GM19468 (cell line): ENCODE measurements at regions not wholly inside any gene's neighbourhood (a gene's known extent, or its start where the extent isn't known, plus 50 kb on each side); places are given as distances from the start of the nearest gene placed in this dataset.
A peak's percentile ranks its signal among the peaks of the same experiment; 100 is the strongest.
"Not testable (repeated sequence)": the region's sequence is repeated elsewhere in the genome, so short reads cannot be mapped to it uniquely, and the experiment has no call there.

Experiments used
- ATAC-seq: cut with Tn5 transposase; IDR thresholded peaks from one replicate; pipeline ENCODE4 v1.9.1; 2021; ENCODE audit warnings: mild to moderate bottlenecking, moderate library complexity, moderate number of reproducible peaks; ENCODE audit not compliant: unreplicated experiment; ENCODE audit errors: extremely low read depth

DNA sequence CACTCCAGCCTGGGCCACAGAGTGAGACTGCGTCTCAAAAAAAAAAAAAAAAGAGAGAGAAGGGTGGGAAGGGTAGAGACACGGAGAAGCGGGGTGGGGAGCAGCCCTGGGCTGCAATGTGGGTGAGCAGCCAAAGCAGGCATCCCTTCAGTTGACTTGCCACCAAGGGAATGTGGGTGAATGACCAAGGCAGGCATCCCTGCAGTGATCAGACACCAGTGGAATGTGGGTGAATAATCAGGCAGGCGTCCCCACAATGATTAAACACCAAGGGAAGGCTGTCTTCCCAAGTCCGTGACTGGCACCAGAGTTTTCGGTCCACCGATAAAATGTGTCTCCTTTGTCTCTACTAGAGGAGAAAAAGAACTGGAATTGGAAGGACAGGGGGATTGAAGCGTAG, 69.0 kb upstream of the EZR start:
- ATAC-seq = not testable (repeated sequence)

DNA sequence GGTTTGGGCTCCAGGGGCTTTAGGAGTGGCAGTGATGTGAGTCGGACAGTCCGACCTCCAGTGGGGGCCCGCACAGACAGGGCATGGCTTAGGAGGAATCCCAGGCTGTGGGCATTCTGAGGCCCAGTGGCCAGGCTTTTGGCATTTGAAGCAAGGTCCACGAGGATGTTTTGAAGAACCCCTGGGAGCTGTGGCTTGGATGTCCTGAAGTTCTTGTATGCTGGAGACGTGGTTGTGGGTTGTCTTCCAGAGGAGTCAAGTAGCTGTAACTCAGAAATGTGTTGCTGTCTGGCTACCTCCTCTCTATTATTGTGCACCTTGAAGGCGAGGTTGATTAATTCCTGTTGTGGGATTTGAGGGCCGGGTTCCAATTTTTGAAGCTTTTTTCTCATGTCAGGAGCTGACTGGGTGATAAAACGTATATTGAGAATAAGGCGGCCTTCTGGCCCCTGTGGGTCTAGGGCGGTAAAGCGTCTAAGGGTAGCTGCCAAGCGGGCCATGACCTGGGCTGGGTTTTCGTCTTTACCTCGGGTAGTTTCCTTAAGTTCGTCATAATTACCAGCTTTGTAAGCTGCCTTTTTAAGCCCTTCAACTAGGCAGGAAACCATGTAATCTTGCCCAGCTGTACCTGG, 67.3 kb upstream of the EZR start:
- ATAC-seq = not testable (repeated sequence)

DNA sequence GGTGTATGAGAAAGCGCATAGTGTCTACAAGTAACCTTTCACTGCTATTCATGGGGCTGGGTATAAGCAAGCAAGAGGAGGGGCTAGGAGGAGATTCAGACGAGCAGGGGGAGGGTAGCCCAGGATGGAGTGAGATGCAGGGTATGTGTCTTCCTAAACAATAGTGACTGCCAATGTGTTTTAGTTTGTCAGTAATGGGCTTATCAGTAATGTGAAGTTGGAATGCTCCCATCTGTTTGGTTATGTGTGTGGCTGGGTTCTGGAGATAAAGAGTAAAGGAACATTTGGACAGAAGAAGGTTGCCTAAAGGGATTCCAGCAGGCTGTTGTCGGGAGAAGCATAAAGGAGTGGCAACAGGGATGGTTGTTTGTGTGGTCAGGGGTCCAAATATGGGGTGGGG, 62.7 kb upstream of the EZR start:
- not testable (repeated sequence) for ATAC-seq

DNA sequence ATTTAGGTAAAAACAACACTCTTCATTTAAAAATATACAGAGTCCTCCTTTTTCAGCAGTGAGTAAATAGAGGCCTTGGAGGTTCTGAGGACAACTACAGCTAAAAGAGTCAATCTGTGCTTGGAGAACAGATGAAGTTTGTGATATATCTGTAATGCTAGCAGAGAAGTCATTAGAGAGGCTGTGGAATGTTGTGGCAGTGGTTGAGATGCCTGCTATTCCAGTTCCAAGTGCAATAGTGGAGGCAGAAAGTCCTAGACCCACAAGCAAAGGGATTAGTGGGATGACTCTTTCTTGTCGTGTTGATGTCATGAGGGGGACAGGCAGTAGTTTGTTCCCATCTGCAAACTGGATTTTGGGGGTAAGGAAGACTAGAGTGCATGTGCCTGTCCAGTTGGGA, 62.1 kb upstream of the EZR start:
- not testable (repeated sequence) for ATAC-seq

DNA sequence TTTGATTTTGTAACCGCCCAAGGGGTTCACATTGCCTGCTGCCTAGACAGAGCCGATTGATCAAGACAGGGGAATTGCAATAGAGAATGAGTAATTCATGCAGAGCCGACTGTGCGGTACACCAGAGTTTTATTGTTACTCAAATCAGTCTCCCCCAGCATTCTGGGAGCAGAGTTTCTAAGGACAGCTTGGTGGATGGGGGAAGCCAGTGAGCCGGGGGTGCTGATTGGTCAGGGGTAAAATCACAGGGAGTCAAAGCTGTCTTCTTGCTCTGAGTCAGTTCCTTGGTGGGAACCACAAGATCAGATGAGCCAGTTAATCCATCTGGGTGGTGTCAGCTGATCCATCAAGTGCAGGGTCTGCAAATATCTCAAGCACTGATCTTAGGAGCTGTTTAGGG, 60.0 kb upstream of the EZR start:
- ATAC-seq = no peak

DNA sequence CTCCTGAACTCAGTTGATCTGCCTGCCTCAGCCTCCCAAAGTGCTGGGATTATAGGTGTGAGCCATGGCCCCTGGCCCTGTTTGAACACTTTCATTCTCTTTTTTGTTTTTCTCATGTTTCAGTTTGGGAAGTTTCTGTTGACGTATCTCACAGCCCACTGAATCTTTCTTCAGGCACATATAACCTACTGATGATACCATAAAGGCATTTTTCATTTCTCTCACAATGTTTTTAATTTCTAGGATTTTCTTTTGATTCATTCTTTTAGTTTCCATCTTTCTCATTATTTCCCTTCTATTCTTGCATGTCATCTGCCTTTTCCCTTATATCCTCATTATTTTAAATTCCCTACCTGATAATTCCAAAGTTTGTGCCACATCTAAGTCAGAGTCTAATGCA, 58.5 kb upstream of the EZR start:
- ATAC-seq = no peak

DNA sequence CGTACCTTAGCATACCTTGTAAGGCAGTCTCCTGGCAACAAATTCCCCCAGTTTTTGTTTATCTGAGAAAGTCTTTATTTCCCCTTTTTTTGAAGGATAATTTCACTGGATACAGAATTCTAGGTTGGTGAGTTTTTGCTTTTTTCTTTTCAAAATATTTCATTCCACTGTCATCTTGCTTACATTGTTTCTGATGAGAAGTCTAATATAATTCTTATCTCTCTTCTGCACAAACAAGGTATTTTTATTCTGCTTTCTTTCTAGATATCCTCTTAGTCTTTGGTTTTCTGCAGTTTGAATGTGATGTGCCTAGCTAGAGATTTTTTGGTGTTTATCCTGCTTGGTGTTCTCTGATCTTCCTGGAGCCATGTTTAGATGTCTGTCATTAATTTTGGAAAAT, 57.7 kb upstream of the EZR start:
- no peak for ATAC-seq

DNA sequence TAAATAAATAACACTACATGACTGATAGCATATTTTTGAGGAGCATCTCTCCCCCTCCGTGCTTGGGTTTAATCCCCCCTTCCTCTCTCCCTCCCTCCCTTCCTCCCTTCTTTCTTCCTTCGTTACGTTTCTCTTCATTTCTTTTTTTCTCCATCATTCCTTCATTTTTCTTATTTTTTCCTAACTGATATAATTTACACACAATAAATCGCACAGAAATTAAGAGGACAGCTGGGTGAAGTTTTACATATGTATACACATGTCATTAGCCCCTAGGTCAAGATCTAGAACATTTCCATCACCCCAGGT, 51.4 kb upstream of the EZR start:
- ATAC-seq = no peak

DNA sequence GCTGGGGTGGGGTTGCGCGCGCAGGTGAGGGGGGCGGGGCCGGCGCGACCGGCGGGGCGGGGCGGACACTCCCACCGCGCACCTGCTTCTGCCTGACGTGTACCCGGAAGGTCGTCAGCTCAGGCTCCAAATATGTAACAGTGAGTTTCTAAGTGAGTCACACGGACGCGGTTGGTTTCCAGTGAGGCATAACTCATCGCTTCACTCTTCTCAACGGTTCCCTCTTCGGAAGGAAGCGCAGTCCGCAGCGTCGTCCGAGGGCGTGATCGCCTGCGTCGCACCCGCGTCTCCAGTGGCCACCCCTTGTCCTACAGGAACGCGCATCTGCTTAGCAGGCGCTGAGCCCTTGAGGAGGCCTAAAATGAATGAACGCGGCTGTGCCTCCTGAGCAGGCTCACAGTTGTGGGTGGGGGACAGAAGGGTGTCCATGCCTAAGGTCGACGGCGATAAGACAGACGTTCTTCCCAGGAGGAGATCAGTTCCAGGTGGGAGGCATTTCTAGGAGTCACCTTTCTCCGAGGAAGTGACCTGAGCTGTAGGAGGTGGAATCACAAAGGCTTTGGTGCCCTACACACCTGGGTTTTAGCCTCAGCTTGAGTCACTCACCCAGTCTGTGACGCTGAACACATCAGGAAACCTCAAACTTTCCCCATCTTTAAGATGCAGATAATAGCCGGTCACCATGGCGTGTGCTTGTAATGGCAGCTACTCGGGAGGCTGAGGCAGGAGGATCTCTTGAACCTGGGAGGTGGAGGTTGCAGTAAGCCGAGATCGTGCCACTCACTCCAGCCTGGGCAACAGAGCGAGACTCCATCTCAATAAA, 50.9 kb upstream of the EZR start:
- ATAC-seq = peak; percentile 95

DNA sequence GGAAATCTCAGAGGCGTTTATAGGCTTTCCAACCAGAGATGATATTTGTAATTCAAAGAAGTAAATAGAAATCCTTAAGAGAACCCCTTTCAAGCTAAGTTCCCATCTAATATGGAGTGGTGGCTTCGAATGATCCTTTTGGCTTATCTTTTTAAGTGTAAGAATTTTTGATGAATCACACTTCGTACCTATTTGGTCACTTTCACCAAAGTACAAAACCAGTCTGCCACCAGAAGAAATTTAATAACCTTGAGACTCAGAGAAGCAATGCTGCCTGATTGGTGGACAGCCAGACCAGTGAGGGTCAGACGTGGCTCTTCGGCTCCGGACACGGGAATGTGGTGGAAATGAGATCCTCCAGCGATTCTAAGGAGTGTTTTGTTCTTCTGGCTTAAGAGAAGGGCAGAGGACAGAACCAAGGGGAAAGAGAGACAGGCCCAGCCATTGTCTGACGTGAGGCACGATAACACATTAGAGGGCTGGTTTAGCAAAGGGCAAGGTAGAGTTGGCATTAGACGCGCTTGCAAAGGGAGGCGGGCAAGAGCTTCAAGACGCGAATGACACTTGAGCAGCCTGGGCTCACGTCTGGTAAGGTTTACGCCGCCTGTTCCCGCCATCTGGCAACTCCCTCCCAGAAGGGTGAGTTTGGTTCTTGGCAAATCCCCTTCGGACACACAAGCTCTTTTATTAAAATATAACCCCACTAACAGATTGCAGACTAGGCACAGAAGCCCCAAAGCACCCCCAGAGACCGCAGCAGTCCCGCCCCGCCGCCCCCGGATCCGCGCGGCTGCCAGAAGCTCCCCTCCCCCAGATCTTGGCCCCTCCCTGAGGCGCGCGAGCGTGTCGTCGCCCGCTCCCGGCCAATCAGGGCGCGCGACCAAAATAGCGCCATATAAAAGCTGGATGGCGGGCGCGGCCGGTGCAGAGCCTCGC, 50.0 kb upstream of the EZR start:
- no peak for ATAC-seq
